SJCRH30 (cell line): ENCODE measurements at regions not wholly inside any gene's neighbourhood (a gene's known extent, or its start where the extent isn't known, plus 50 kb on each side); places are given as distances from the start of the nearest gene placed in this dataset.

ENCODE experiments used
- DNase-seq, 2 experiments: peaks; one replicate each; pipeline ENCODE4 v3.0.0-alpha.2; 2015 to 2020
- H3K27ac ChIP-seq: fragments of 250-450 bp; sonication (Bioruptor Pico); 2 replicates; pipeline ENCODE4 v1.5.1; 2020; ENCODE audit warnings: mild to moderate bottlenecking, moderate library complexity
- H3K27me3 ChIP-seq: fragments of 250-450 bp; sonication (Bioruptor Pico); 2 replicates; pipeline ENCODE4 v1.5.1; 2020; ENCODE audit warnings: mild to moderate bottlenecking, moderate library complexity
- H3K36me3 ChIP-seq: fragments of 250-450 bp; sonication (Bioruptor Pico); 2 replicates; pipeline ENCODE4 v1.5.1; 2020; ENCODE audit warnings: mild to moderate bottlenecking, moderate library complexity
- H3K4me1 ChIP-seq: fragments of 250-450 bp; sonication (Bioruptor Pico); 2 replicates; pipeline ENCODE4 v1.5.1; 2020; ENCODE audit warnings: mild to moderate bottlenecking, moderate library complexity
- H3K4me3 ChIP-seq: fragments of 250-450 bp; sonication (Bioruptor Pico); 2 replicates; pipeline ENCODE4 v1.5.1; 2020; ENCODE audit warnings: mild to moderate bottlenecking, moderate library complexity
- H3K9me3 ChIP-seq: fragments of 250-450 bp; sonication (Bioruptor Pico); replicated peaks from 2 replicates; pipeline ENCODE4 v1.5.1; 2020; ENCODE audit warnings: mild to moderate bottlenecking, moderate library complexity

GRCh38 chr2:67462738-67463496, 65.8 kb downstream of the ETAA1 start:
- no peaks in the 10 kb centered on the region for H3K36me3 ChIP-seq
- no peak overlapping the region for H3K4me3 ChIP-seq

GRCh38 chr2:67463810-67464209, 66.7 kb downstream of the ETAA1 start:
- Histone ChIP-seq H3K27me3 (peaks cover 7% of the 10 kb centered on the region), H3K4me1 (no peaks in the 10 kb centered on the region; the same call in 1 of the 2 replicates)
- no peak for DNase-seq

More at GRCh38 chr2:67462738-67463496, 65.8 kb downstream of the ETAA1 start:
- no peak for DNase-seq
- Histone ChIP-seq H3K4me1 (no peaks in the 10 kb centered on the region; the same call in 1 of the 2 replicates), H3K27ac (no peak overlapping the region), H3K9me3 (no peaks in the 10 kb centered on the region), H3K27me3 (peaks cover 3% of the 10 kb centered on the region; the same call in 1 of the 2 replicates)

GRCh38 chr2:67465623-67466022, 68.5 kb downstream of the ETAA1 start:
- peaks cover 7% of the 10 kb centered on the region for H3K27me3 ChIP-seq
- H3K36me3 ChIP-seq, result no peaks in the 10 kb centered on the region
- no peak overlapping the region for H3K4me3 ChIP-seq
- no peaks in the 10 kb centered on the region for H3K9me3 ChIP-seq
- no peak for DNase-seq
- no peak overlapping the region for H3K27ac ChIP-seq
- H3K4me1 ChIP-seq, result no peaks in the 10 kb centered on the region

More at GRCh38 chr2:67463810-67464209, 66.7 kb downstream of the ETAA1 start:
- Histone ChIP-seq H3K36me3 (no peaks in the 10 kb centered on the region), H3K4me3 (no peak overlapping the region), H3K27ac (no peak overlapping the region), H3K9me3 (no peaks in the 10 kb centered on the region)

GRCh38 chr2:67466734-67467133, 69.6 kb downstream of the ETAA1 start:
- no peak for DNase-seq
- H3K4me1 ChIP-seq, result no peaks in the 10 kb centered on the region
- no peaks in the 10 kb centered on the region for H3K9me3 ChIP-seq
- no peaks in the 10 kb centered on the region for H3K36me3 ChIP-seq
- H3K4me3 ChIP-seq, result no peak overlapping the region
- no peak overlapping the region for H3K27ac ChIP-seq
- peaks cover 7% of the 10 kb centered on the region for H3K27me3 ChIP-seq

GRCh38 chr2:67471681-67472080, 74.5 kb downstream of the ETAA1 start:
- no peaks in the 10 kb centered on the region for H3K9me3 ChIP-seq
- H3K4me3 ChIP-seq, result no peak overlapping the region
- DNase-seq, result no peak

GRCh38 chr2:67476809-67477790, 80.0 kb downstream of the ETAA1 start:
- Histone ChIP-seq H3K9me3 (no peaks in the 10 kb centered on the region), H3K4me1 (no peaks in the 10 kb centered on the region), H3K27ac (no peak overlapping the region), H3K27me3 (peaks cover 8% of the 10 kb centered on the region), H3K4me3 (no peak overlapping the region), H3K36me3 (no peaks in the 10 kb centered on the region)
- peak in 1 of 2 experiments; percentile 43 for DNase-seq

More at GRCh38 chr2:67471681-67472080, 74.5 kb downstream of the ETAA1 start:
- peaks cover 15% of the 10 kb centered on the region for H3K27me3 ChIP-seq
- H3K27ac ChIP-seq, result no peak overlapping the region
- no peaks in the 10 kb centered on the region for H3K36me3 ChIP-seq
- no peaks in the 10 kb centered on the region for H3K4me1 ChIP-seq

GRCh38 chr2:67479261-67479660, 82.1 kb downstream of the ETAA1 start:
- H3K27me3 ChIP-seq, result peaks cover 8% of the 10 kb centered on the region
- no peak for DNase-seq
- no peaks in the 10 kb centered on the region for H3K4me1 ChIP-seq
- H3K4me3 ChIP-seq, result no peak overlapping the region
- no peaks in the 10 kb centered on the region for H3K36me3 ChIP-seq
- no peaks in the 10 kb centered on the region for H3K9me3 ChIP-seq
- no peak overlapping the region for H3K27ac ChIP-seq

- Histone ChIP-seq H3K4me1 (no peaks in the 10 kb centered on the region), H3K36me3 (no peaks in the 10 kb centered on the region), H3K27me3 (peaks cover 5% of the 10 kb centered on the region), H3K4me3 (no peak overlapping the region), H3K27ac (no peak overlapping the region), H3K9me3 (no peaks in the 10 kb centered on the region)
- DNase-seq, result no peak
Measured at GRCh38 chr2:67485431-67485830, 88.3 kb downstream of the ETAA1 start.

GRCh38 chr2:67486041-67486796, 89.1 kb downstream of the ETAA1 start:
- no peak overlapping the region for H3K4me3 ChIP-seq
- H3K27me3 ChIP-seq, result peaks cover 8% of the 10 kb centered on the region
- H3K27ac ChIP-seq, result no peak overlapping the region
- no peaks in the 10 kb centered on the region for H3K9me3 ChIP-seq
- no peaks in the 10 kb centered on the region for H3K4me1 ChIP-seq
- DNase-seq, result no peak
- H3K36me3 ChIP-seq, result no peaks in the 10 kb centered on the region

GRCh38 chr2:67487993-67488392, 90.9 kb downstream of the ETAA1 start:
- DNase-seq, result no peak
- Histone ChIP-seq H3K27ac (no peak overlapping the region), H3K27me3 (peaks cover 8% of the 10 kb centered on the region), H3K9me3 (no peaks in the 10 kb centered on the region), H3K4me3 (no peak overlapping the region), H3K36me3 (no peaks in the 10 kb centered on the region), H3K4me1 (no peaks in the 10 kb centered on the region)

GRCh38 chr2:67489396-67489795, 92.3 kb downstream of the ETAA1 start:
- Histone ChIP-seq H3K9me3 (no peaks in the 10 kb centered on the region), H3K4me3 (no peak overlapping the region), H3K27ac (no peak overlapping the region), H3K27me3 (peaks cover 8% of the 10 kb centered on the region), H3K36me3 (no peaks in the 10 kb centered on the region), H3K4me1 (no peaks in the 10 kb centered on the region)
- DNase-seq, result no peak

- no peak overlapping the region for H3K4me3 ChIP-seq
- DNase-seq, result no peak
- no peaks in the 10 kb centered on the region for H3K36me3 ChIP-seq
- H3K27ac ChIP-seq, result no peak overlapping the region
- H3K9me3 ChIP-seq, result no peaks in the 10 kb centered on the region
- peaks cover 19% of the 10 kb centered on the region; the same call in 1 of the 2 replicates for H3K27me3 ChIP-seq
- no peaks in the 10 kb centered on the region for H3K4me1 ChIP-seq
Measured at GRCh38 chr2:67498931-67499330, 101.8 kb downstream of the ETAA1 start.

GRCh38 chr2:67499989-67500388, 102.9 kb downstream of the ETAA1 start:
- DNase-seq, result no peak
- Histone ChIP-seq H3K27ac (no peak overlapping the region), H3K4me1 (no peaks in the 10 kb centered on the region), H3K9me3 (no peaks in the 10 kb centered on the region), H3K36me3 (no peaks in the 10 kb centered on the region), H3K4me3 (no peak overlapping the region), H3K27me3 (peaks cover 19% of the 10 kb centered on the region; the same call in 1 of the 2 replicates)

GRCh38 chr2:67500541-67500940, 103.4 kb downstream of the ETAA1 start:
- no peaks in the 10 kb centered on the region for H3K36me3 ChIP-seq
- no peaks in the 10 kb centered on the region for H3K4me1 ChIP-seq
- H3K27me3 ChIP-seq, result peaks cover 19% of the 10 kb centered on the region; the same call in 1 of the 2 replicates
- H3K4me3 ChIP-seq, result no peak overlapping the region
- H3K27ac ChIP-seq, result no peak overlapping the region
- no peaks in the 10 kb centered on the region for H3K9me3 ChIP-seq
- no peak for DNase-seq
